Esophagus muscularis mucosa (tissue), 3 donors: ENCODE measurements at regions not wholly inside any gene's neighbourhood (a gene's known extent, or its start where the extent isn't known, plus 50 kb on each side); places are given as distances from the start of the nearest gene placed in this dataset.

Source experiments
- CTCF ChIP-seq, 3 experiments: fragments of 200-600 bp in 2 of 3; fragments of 450-650 bp in 1 of 3; sonication (generic) in 2 of 3; IDR thresholded peaks; one replicate each; pipeline ENCODE4 v1.5.1; 2017 to 2019; ENCODE audit warnings: antibody characterized with exemption in 3 of 3, mild to moderate bottlenecking in 2 of 3, moderate library complexity in 1 of 3
- POLR2A ChIP-seq: fragments of 450-650 bp; IDR thresholded peaks from one replicate; pipeline ENCODE4 v1.6.1; 2017; ENCODE audit warnings: antibody characterized with exemption, moderate library complexity, mild to moderate bottlenecking, low read depth

GRCh38 chr4:62531731-62532130, 1331.6 kb downstream of the ADGRL3 start:
- TF ChIP-seq CTCF (IDR thresholded peaks at IDR 0.05) (no peak), POLR2A (no peak)
